ENCODE measurements at regions not wholly inside any gene's neighbourhood (a gene's known extent, or its start where the extent isn't known, plus 50 kb on each side); places are given as distances from the start of the nearest gene placed in this dataset.

DNA sequence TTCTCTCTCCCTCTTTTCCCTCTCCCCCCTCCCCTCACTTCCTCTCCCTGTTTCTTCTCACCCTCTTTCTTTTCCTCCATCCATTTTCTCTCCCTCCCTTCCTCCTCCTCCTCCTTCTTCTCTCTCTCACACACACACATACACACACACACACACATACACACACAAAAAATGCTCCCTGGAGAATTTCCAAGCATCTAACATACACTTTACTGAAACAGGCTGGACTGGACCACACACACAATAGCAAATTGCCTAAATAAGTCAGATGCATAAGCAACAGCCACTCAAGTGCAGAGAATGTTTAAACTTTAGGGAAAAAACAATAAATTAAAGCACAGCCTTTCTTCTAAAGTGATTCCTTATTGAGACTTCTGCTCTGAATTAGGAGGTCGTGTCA is 267.7 kb downstream of the FGFR2 start:
- intact Hi-C loops (cut with DNase I) = no loop called here
- no peak for TF ChIP-seq POLR2A (IDR thresholded peaks at IDR 0.05)
- TF ChIP-seq, protein P1, sequence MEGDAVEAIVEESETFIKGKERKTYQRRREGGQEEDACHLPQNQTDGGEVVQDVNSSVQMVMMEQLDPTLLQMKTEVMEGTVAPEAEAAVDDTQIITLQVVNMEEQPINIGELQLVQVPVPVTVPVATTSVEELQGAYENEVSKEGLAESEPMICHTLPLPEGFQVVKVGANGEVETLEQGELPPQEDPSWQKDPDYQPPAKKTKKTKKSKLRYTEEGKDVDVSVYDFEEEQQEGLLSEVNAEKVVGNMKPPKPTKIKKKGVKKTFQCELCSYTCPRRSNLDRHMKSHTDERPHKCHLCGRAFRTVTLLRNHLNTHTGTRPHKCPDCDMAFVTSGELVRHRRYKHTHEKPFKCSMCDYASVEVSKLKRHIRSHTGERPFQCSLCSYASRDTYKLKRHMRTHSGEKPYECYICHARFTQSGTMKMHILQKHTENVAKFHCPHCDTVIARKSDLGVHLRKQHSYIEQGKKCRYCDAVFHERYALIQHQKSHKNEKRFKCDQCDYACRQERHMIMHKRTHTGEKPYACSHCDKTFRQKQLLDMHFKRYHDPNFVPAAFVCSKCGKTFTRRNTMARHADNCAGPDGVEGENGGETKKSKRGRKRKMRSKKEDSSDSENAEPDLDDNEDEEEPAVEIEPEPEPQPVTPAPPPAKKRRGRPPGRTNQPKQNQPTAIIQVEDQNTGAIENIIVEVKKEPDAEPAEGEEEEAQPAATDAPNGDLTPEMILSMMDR (IDR thresholded peaks at IDR 0.05) = no peak
- 29 to 64% methylated on average over 1 of the region's 1 CpG for WGBS, 2 donors

DNA sequence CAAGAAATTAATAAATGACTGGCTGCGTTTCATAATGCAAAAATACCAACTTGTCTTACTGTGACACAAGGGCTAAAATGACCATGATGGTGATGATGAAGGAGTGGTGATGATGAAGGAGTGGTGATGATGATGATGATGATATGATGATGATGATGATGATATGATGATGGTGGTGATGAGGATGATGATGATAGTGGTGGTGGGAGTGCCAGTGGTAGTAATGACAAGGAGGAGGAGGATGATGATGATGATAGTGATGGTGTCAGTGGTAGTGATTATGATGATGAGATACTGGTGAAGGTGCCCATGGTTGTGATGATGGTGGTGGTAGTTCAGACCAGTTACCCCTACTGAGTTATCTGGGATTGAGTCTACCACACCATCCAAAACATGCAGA is 265.9 kb downstream of the FGFR2 start:
- TF ChIP-seq POLR2A (IDR thresholded peaks at IDR 0.05) = no peak
- TF ChIP-seq, protein P1 (IDR thresholded peaks at IDR 0.05) = no peak
- intact Hi-C loops (cut with DNase I) = no loop called here
- Histone ChIP-seq H3K27me3 (no peaks in the 10 kb centered on the region), H3K4me3 (replicated peaks in 1 of 3) (no peak overlapping the region), H3K27ac (peak overlapping the region; percentile 4 to 40 (median 15)), H3K4me1 (peaks cover 4 to 28% of the 10 kb centered on the region in 2 donors), H3K36me3 (no peaks in the 10 kb centered on the region), H3K9me3 (no peaks in the 10 kb centered on the region)
- WGBS, 2 donors = 90 to 91% methylated on average over 1 of the region's 1 CpG
- no peak for DNase-seq

More for the DNA sequence above, 267.7 kb downstream of the FGFR2 start:
- no peak for DNase-seq
- Histone ChIP-seq H3K4me1 (peaks cover 0 to 29% of the 10 kb centered on the region in 2 donors), H3K4me3 (replicated peaks in 1 of 3) (no peak overlapping the region), H3K36me3 (no peaks in the 10 kb centered on the region), H3K9me3 (no peaks in the 10 kb centered on the region), H3K27ac (no peak overlapping the region), H3K27me3 (no peaks in the 10 kb centered on the region)

DNA sequence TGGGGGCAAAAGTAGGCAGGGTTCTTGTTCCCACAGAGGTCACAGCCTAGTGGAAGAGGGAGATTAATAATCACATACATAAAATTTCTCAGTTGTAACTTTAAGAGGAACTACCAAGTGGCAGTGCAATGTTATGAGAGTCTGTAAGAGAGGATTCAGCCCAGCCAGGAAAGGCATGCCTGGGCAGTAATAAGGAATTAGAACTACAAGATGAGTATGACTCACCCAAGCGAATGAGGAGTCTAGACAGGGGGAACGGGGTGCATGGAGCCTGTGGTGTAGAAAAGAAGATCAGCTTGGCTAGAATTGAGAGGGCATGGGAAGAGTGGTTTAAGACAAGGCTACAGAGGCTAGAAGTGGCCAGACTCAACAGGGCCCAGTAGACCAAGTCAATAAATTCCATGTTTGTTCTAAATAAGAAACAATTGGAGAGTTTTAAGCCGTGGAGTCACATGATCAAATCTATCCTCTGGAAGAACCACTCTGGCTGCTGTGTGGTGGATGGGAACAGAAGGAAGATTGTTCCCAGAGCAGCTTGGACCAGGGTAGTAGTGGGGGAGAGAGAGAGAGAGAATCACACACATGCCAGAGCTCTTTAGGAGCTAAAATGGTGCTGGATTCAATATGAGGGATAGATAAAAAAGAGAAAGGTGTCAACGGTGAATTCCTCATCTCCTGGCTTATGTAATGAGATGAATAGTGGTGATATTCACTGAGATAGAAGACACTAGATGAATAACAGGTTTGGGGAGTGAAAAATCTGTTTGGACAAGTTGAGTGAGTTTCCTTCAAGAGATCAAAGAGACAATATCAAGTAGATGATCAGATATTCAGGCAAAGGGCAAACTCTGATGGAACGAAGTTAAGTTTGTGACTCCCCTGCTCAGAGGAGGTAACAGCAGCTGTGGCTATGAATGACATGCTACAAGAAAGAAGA is 265.1 kb downstream of the FGFR2 start:
- Histone ChIP-seq H3K36me3 (no peaks in the 10 kb centered on the region), H3K27ac (peak overlapping the region; percentile 4 to 40 (median 15)), H3K4me1 (peaks cover 7 to 32% of the 10 kb centered on the region in 2 donors), H3K9me3 (no peaks in the 10 kb centered on the region), H3K4me3 (replicated peaks in 1 of 3) (no peak overlapping the region), H3K27me3 (no peaks in the 10 kb centered on the region)
- intact Hi-C loops (cut with DNase I) = no loop called here
- WGBS, 2 donors = 52 to 64% methylated on average over 5 of the region's 5 CpGs
- DNase-seq = peak; percentile 68 to 69
- TF ChIP-seq, protein P1 (IDR thresholded peaks at IDR 0.05) = no peak
- TF ChIP-seq POLR2A (IDR thresholded peaks at IDR 0.05) = no peak

DNA sequence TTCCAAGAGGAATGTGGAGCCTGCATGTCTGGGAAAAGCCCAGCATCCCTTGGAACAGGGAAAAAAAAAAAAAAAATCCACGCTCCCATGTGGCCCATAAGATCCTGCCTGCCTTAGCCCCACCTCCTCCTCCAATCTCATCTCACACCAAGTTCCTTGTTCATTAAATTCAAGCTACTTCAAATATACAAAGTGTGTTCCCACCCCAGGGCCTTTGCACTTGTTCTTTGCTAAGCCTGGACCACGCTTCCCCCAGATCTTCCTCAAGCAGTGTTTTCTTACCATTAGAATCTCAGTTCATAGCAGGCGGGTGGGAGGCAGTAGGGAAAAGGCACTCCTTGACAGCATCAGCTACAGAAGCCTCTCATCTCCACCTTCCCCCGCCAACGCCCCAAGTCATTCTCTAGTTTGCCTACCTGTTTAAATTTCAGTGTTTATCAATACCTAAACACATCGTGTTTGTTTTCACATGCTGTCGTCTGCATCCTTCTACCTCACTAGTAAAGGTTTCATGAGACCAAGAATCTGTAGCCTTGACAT is 262.8 kb downstream of the FGFR2 start:
- WGBS, 2 donors = 74 to 83% methylated on average over 7 of the region's 7 CpGs
- DNase-seq = no peak

More for the DNA sequence above, 262.8 kb downstream of the FGFR2 start:
- Histone ChIP-seq H3K27me3 (no peaks in the 10 kb centered on the region), H3K9me3 (no peaks in the 10 kb centered on the region), H3K27ac (no peak overlapping the region), H3K4me1 (peaks cover 7 to 32% of the 10 kb centered on the region in 2 donors), H3K4me3 (replicated peaks in 1 of 3) (no peak overlapping the region), H3K36me3 (no peaks in the 10 kb centered on the region)
- TF ChIP-seq, protein P1 (IDR thresholded peaks at IDR 0.05) = no peak
- no peak for TF ChIP-seq POLR2A (IDR thresholded peaks at IDR 0.05)
- intact Hi-C loops (cut with DNase I) = no loop called here

Measured in thyroid gland (tissue), 4 donors.